ENCODE measurements at regions not wholly inside any gene's neighbourhood (a gene's known extent, or its start where the extent isn't known, plus 50 kb on each side); places are given as distances from the start of the nearest gene placed in this dataset.
"Not testable (repeated sequence)": the region's sequence is repeated elsewhere in the genome, so short reads cannot be mapped to it uniquely, and the experiment has no call there.

- no peak for DNase-seq (ENCODE audit: low read depth)
Observed at GRCh38 chr12:97985834-97986233, 523.2 kb downstream of the RMST start.

- not testable (repeated sequence) for DNase-seq (ENCODE audit: low read depth)
Observed at GRCh38 chr12:97988588-97988987, 526.0 kb downstream of the RMST start.

GRCh38 chr12:97989366-97989940, 525.9 kb upstream of the TMPO start:
- no peak for DNase-seq (ENCODE audit: low read depth)

- DNase-seq (ENCODE audit: low read depth), result no peak
Observed at GRCh38 chr12:97994746-97995484, 520.5 kb upstream of the TMPO start.

GRCh38 chr12:97995559-97995958, 519.8 kb upstream of the TMPO start:
- DNase-seq (ENCODE audit: low read depth), result no peak

- no peak for DNase-seq (ENCODE audit: low read depth)
Observed at GRCh38 chr12:98001430-98001829, 514.0 kb upstream of the TMPO start.

- no peak for DNase-seq (ENCODE audit: low read depth)
Observed at GRCh38 chr12:98002887-98003493, 512.4 kb upstream of the TMPO start.

- DNase-seq (ENCODE audit: low read depth), result no peak
Observed at GRCh38 chr12:98007963-98008362, 507.4 kb upstream of the TMPO start.

GRCh38 chr12:98013560-98013959, 501.8 kb upstream of the TMPO start:
- DNase-seq (ENCODE audit: low read depth), result no peak

GRCh38 chr12:98018836-98019235, 496.6 kb upstream of the TMPO start:
- no peak for DNase-seq (ENCODE audit: low read depth)

- no peak for DNase-seq (ENCODE audit: low read depth)
Observed at GRCh38 chr12:98020376-98020775, 495.0 kb upstream of the TMPO start.

GRCh38 chr12:98022961-98023360, 492.4 kb upstream of the TMPO start:
- no peak for DNase-seq (ENCODE audit: low read depth)

- DNase-seq (ENCODE audit: low read depth), result no peak
Observed at GRCh38 chr12:98037401-98038140, 477.8 kb upstream of the TMPO start.

GRCh38 chr12:98042668-98043067, 472.7 kb upstream of the TMPO start:
- DNase-seq (ENCODE audit: low read depth), result no peak

- DNase-seq (ENCODE audit: low read depth), result no peak
Observed at GRCh38 chr12:98045395-98045794, 470.0 kb upstream of the TMPO start.

GRCh38 chr12:98048326-98048725, 467.1 kb upstream of the TMPO start:
- DNase-seq (ENCODE audit: low read depth), result no peak

- DNase-seq (ENCODE audit: low read depth), result no peak
Observed at GRCh38 chr12:98053202-98053601, 462.2 kb upstream of the TMPO start.

- DNase-seq (ENCODE audit: low read depth), result no peak
Observed at GRCh38 chr12:98057701-98058100, 457.7 kb upstream of the TMPO start.

GRCh38 chr12:98058213-98058612, 457.2 kb upstream of the TMPO start:
- no peak for DNase-seq (ENCODE audit: low read depth)

GRCh38 chr12:98058838-98059237, 456.6 kb upstream of the TMPO start:
- DNase-seq (ENCODE audit: low read depth), result no peak

GRCh38 chr12:98059659-98060343, 455.6 kb upstream of the TMPO start:
- DNase-seq (ENCODE audit: low read depth), result no peak

- no peak for DNase-seq (ENCODE audit: low read depth)
Observed at GRCh38 chr12:98060411-98060810, 455.0 kb upstream of the TMPO start.
